HepG2 (cell line): ENCODE measurements at regions not wholly inside any gene's neighbourhood (a gene's known extent, or its start where the extent isn't known, plus 50 kb on each side); places are given as distances from the start of the nearest gene placed in this dataset.

Experiments
- ATAC-seq: fragments of 200-7000 bp; cut with Tn5 transposase; 3 replicates; pipeline ENCODE4 v1.9.1; 2020; ENCODE audit warnings: mild to moderate bottlenecking, moderate library complexity
- BruUV-seq: library from RNA; stranded (reverse); fragments of 400-500 nt; replicated peaks from 2 replicates; lab custom pipeline; 2021; lab: Mats Ljungman, UMichigan
- CTCF ChIA-PET: fragments of 300-600 bp; formaldehyde crosslinking; extraction: SDS; loops from one replicate; lab custom pipeline; 2021; ENCODE audit warnings: low total read pairs, inconsistent platforms, low intra/inter-chr PET ratio; lab: Yijun Ruan, JAX
- POLR2A ChIA-PET: fragments of 350-600 bp; sonication (Branson Sonifier 250); formaldehyde crosslinking; loops from one replicate; lab custom pipeline; 2020; ENCODE audit warnings: antibody characterized with exemption, inconsistent platforms; lab: Yijun Ruan, JAX
- DNase-seq: peaks from one replicate; pipeline ENCODE4 v3.0.0-alpha.2; 2015; ENCODE audit warnings: low spot score
- FAIRE-seq: peaks from 3 replicates; lab custom pipeline; 2011; peaks lifted over from hg19 to GRCh38; lab: Jason Lieb, UNC
- H2AFZ ChIP-seq: one replicate; pipeline ENCODE4 v1.6.1; 2011; ENCODE audit warnings: low read length, inconsistent platforms
- H3K27ac ChIP-seq: fragments of 300-600 bp; 3 replicates; pipeline ENCODE4 v1.8.0; 2011; ENCODE audit warnings: mixed run types, mild to moderate bottlenecking, mixed read lengths, low read length, inconsistent platforms; ENCODE audit not compliant: insufficient read depth; ENCODE audit errors: extremely low read length
- H3K27me3 ChIP-seq, 2 experiments: fragments of 200-600 bp in 1 of 2; 2 replicates in 1 of 2; 3 replicates in 1 of 2; pipeline versions ENCODE4 v1.6.0 to v1.8.0; 2011; ENCODE audit warnings: low read length in 2 of 2, mild to moderate bottlenecking in 2 of 2, moderate library complexity in 2 of 2, inconsistent platforms in 1 of 2; ENCODE audit not compliant: insufficient read depth in 2 of 2, control insufficient read depth in 1 of 2
- H3K36me3 ChIP-seq, 2 experiments: fragments of 200-600 bp in 1 of 2; replicated peaks in 1 of 2; 2 replicates in 1 of 2; 3 replicates in 1 of 2; pipeline versions ENCODE4 v1.5.1 to v1.8.0; 2011; ENCODE audit warnings: low read length in 2 of 2, inconsistent platforms in 1 of 2; ENCODE audit not compliant: insufficient read depth in 2 of 2, control insufficient read depth in 1 of 2
- H3K4me1 ChIP-seq: 2 replicates; pipeline ENCODE4 v1.5.1; 2012; ENCODE audit warnings: low read length, inconsistent platforms; ENCODE audit not compliant: insufficient read depth
- H3K4me2 ChIP-seq: 2 replicates; pipeline ENCODE4 v1.6.0; 2011; ENCODE audit warnings: low read depth, low read length, inconsistent platforms
- H3K4me3 ChIP-seq, 3 experiments: fragments of 200-600 bp in 1 of 3; sonication (generic), shearing (Covaris generic) in 1 of 3; replicated peaks in 1 of 3; 2 replicates each; pipeline ENCODE4 v1.5.1; 2011 to 2016; ENCODE audit warnings: low read length in 3 of 3, inconsistent platforms in 2 of 3, low read depth in 2 of 3, mild to moderate bottlenecking in 2 of 3, control low read depth in 1 of 3, mixed read lengths in 1 of 3; ENCODE audit not compliant: insufficient read depth in 1 of 3
- H3K79me2 ChIP-seq: one replicate; pipeline ENCODE4 v1.6.1; 2011; ENCODE audit warnings: low read length, inconsistent platforms; ENCODE audit not compliant: insufficient read depth
- H3K9ac ChIP-seq: 2 replicates; pipeline ENCODE4 v1.6.0; 2011; ENCODE audit warnings: mild to moderate bottlenecking, low read depth, low read length, inconsistent platforms; ENCODE audit not compliant: insufficient read depth
- H3K9me3 ChIP-seq: 2 replicates; pipeline ENCODE4 v1.5.1; 2012; ENCODE audit warnings: mild to moderate bottlenecking, low read length
- H4K20me1 ChIP-seq: 2 replicates; pipeline ENCODE4 v1.6.0; 2011; ENCODE audit warnings: inconsistent platforms, mild to moderate bottlenecking, low read length, moderate library complexity; ENCODE audit not compliant: insufficient read depth
- RFX1 ChIP-seq: fragments of 450-650 bp; IDR thresholded peaks from 2 replicates; pipeline ENCODE4 v1.6.1; 2017
- TAF1 ChIP-seq: sonication (generic); formaldehyde crosslinking; IDR thresholded peaks from 2 replicates; pipeline ENCODE4 v1.4.0; 2020; ENCODE audit warnings: missing genetic modification reagents
- ZNF256 ChIP-seq: sonication (generic); formaldehyde crosslinking; conservative IDR thresholded peaks from 2 replicates; pipeline ENCODE4 v1.4.0; 2020; ENCODE audit warnings: missing genetic modification reagents
- ZNF841 ChIP-seq: sonication (generic); formaldehyde crosslinking; IDR thresholded peaks from 2 replicates; pipeline ENCODE4 v1.8.1; 2023; ENCODE audit warnings: missing genetic modification reagents, borderline replicate concordance
- WGBS: methylation state at CpG from one replicate; pipeline ENCODE4 v1.1.6; 2017; ENCODE audit warnings: low lambda C conversion rate; 5-methylcytosine and 5-hydroxymethylcytosine counted together
- in situ Hi-C: cut with HindIII; loops from 2 replicates; pipeline ENCODE4 v1.10.0; 2017; ENCODE audit warnings: low pct_unique_long_range_greater_than_20kb; ENCODE audit not compliant: extremely low pct_ligation_motif_present
- intact Hi-C: fragments of 100-400 bp; cut with micrococcal nuclease; formaldehyde crosslinking; loops from one replicate; pipeline ENCODE4 v1.10.0; 2022; ENCODE audit not compliant: unreplicated experiment
- TF ChIP-seq, protein P1 (sequence below): sonication (generic); formaldehyde crosslinking; IDR thresholded peaks from 2 replicates; pipeline ENCODE4 v1.4.0; 2020; ENCODE audit warnings: mild to moderate bottlenecking, missing genetic modification reagents
- TF ChIP-seq, protein P2 (sequence below): sonication (generic); formaldehyde crosslinking; IDR thresholded peaks from 2 replicates; pipeline ENCODE4 v1.4.0; 2020; ENCODE audit warnings: mild to moderate bottlenecking, missing genetic modification reagents
- TF ChIP-seq, protein P3 (sequence below): sonication (generic); formaldehyde crosslinking; IDR thresholded peaks from 2 replicates; pipeline ENCODE4 v1.4.0; 2020; ENCODE audit warnings: mild to moderate bottlenecking, missing genetic modification reagents
- TF ChIP-seq, protein P4 (sequence below): sonication (generic); formaldehyde crosslinking; IDR thresholded peaks from 2 replicates; pipeline ENCODE4 v1.4.0; 2020; ENCODE audit warnings: low read depth, mild to moderate bottlenecking, missing genetic modification reagents
- TF ChIP-seq, protein P5 (sequence below): IDR thresholded peaks from 2 replicates; pipeline ENCODE4 v1.6.1; 2016; ENCODE audit warnings: missing genetic modification reagents, missing compliant biosample characterization

DNA sequence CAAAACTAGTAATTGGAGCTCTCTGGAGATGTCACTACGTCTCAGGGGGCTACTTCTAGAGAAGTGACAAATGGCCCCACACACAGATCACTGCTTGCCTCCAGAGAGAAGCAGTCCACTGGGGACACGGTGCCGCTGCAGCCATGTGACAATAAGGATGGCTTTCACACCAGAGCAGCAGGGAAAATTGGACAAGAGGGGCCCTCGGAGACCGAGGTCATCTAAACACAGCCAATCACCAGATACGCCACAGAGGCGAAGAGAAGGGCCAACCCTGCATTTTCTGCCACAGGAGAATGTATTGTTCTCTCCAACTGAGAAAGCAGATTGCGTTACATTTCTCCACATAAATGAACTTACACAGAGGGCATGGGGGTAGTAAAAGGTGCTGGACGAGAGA is 51.2 kb upstream of the TIAM1 start:
- BruUV-seq = no TSS peak
- intact Hi-C loops (no loop called here), in situ Hi-C loops (no loop called here)
- ATAC-seq (no peak), DNase-seq (no peak), FAIRE-seq (no peak)
- ChIA-PET CTCF (no interaction called here), POLR2A (no interaction called here)
- Histone ChIP-seq H3K4me3 (no peak overlapping the region), H3K36me3 (no peaks in the 10 kb centered on the region), H4K20me1 (no peaks in the 10 kb centered on the region), H3K9me3 (no peaks in the 10 kb centered on the region), H3K9ac (no peak overlapping the region), H3K4me2 (no peak overlapping the region), H3K27me3 (no peaks in the 10 kb centered on the region; a peak in 1 of 5 replicates), H3K4me1 (no peaks in the 10 kb centered on the region), H3K79me2 (no peaks in the 10 kb centered on the region), H2AFZ (no peak overlapping the region), H3K27ac (no peak overlapping the region)
- 28% methylated on average over 5 of the region's 9 CpGs for WGBS
- TF ChIP-seq, protein P1, sequence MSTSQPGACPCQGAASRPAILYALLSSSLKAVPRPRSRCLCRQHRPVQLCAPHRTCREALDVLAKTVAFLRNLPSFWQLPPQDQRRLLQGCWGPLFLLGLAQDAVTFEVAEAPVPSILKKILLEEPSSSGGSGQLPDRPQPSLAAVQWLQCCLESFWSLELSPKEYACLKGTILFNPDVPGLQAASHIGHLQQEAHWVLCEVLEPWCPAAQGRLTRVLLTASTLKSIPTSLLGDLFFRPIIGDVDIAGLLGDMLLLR (CRISPR knock-in tag) = no peak
- no peak for TF ChIP-seq RFX1
- TF ChIP-seq ZNF841 (CRISPR knock-in tag) = no peak
- TF ChIP-seq, protein P2, sequence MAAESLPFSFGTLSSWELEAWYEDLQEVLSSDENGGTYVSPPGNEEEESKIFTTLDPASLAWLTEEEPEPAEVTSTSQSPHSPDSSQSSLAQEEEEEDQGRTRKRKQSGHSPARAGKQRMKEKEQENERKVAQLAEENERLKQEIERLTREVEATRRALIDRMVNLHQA (CRISPR knock-in tag) = no peak
- TF ChIP-seq, protein P3, sequence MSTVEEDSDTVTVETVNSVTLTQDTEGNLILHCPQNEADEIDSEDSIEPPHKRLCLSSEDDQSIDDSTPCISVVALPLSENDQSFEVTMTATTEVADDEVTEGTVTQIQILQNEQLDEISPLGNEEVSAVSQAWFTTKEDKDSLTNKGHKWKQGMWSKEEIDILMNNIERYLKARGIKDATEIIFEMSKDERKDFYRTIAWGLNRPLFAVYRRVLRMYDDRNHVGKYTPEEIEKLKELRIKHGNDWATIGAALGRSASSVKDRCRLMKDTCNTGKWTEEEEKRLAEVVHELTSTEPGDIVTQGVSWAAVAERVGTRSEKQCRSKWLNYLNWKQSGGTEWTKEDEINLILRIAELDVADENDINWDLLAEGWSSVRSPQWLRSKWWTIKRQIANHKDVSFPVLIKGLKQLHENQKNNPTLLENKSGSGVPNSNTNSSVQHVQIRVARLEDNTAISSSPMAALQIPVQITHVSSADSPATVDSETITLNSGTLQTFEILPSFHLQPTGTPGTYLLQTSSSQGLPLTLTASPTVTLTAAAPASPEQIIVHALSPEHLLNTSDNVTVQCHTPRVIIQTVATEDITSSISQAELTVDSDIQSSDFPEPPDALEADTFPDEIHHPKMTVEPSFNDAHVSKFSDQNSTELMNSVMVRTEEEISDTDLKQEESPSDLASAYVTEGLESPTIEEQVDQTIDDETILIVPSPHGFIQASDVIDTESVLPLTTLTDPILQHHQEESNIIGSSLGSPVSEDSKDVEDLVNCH (CRISPR knock-in tag) = no peak
- no peak for TF ChIP-seq TAF1
- TF ChIP-seq ZNF256 (CRISPR knock-in tag) = no peak
- TF ChIP-seq, protein P4, sequence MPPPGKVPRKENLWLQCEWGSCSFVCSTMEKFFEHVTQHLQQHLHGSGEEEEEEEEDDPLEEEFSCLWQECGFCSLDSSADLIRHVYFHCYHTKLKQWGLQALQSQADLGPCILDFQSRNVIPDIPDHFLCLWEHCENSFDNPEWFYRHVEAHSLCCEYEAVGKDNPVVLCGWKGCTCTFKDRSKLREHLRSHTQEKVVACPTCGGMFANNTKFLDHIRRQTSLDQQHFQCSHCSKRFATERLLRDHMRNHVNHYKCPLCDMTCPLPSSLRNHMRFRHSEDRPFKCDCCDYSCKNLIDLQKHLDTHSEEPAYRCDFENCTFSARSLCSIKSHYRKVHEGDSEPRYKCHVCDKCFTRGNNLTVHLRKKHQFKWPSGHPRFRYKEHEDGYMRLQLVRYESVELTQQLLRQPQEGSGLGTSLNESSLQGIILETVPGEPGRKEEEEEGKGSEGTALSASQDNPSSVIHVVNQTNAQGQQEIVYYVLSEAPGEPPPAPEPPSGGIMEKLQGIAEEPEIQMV (CRISPR knock-in tag) = no peak
- TF ChIP-seq, protein P5, sequence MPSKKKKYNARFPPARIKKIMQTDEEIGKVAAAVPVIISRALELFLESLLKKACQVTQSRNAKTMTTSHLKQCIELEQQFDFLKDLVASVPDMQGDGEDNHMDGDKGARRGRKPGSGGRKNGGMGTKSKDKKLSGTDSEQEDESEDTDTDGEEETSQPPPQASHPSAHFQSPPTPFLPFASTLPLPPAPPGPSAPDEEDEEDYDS (CRISPR knock-in tag) = no peak
